HG03135 (cell line): ENCODE measurements at regions not wholly inside any gene's neighbourhood (a gene's known extent, or its start where the extent isn't known, plus 50 kb on each side); places are given as distances from the start of the nearest gene placed in this dataset.
"Not testable (repeated sequence)": the region's sequence is repeated elsewhere in the genome, so short reads cannot be mapped to it uniquely, and the experiment has no call there.

Experiments
- ATAC-seq: cut with Tn5 transposase; IDR thresholded peaks from one replicate; pipeline ENCODE4 v1.9.1; 2021; ENCODE audit warnings: mild to moderate bottlenecking, moderate library complexity; ENCODE audit not compliant: unreplicated experiment

GRCh38 chr7:109695419-109695818, 1125.7 kb downstream of the DNAJB9 start:
- ATAC-seq = no peak

GRCh38 chr7:109696723-109697122, 1127.0 kb downstream of the DNAJB9 start:
- no peak for ATAC-seq

GRCh38 chr7:109699661-109700060, 1130.0 kb downstream of the DNAJB9 start:
- no peak for ATAC-seq

- ATAC-seq = no peak
Measured at GRCh38 chr7:109713366-109713765, 1143.7 kb downstream of the DNAJB9 start.

- not testable (repeated sequence) for ATAC-seq
Measured at GRCh38 chr7:109719359-109719758, 1149.7 kb downstream of the DNAJB9 start.

- no peak for ATAC-seq
Measured at GRCh38 chr7:109734601-109735000, 1164.9 kb downstream of the DNAJB9 start.

GRCh38 chr7:109735881-109736280, 1166.2 kb downstream of the DNAJB9 start:
- ATAC-seq = no peak

- no peak for ATAC-seq
Measured at GRCh38 chr7:109745677-109746410, 1176.2 kb downstream of the DNAJB9 start.

- no peak for ATAC-seq
Measured at GRCh38 chr7:109751241-109751640, 1181.6 kb downstream of the DNAJB9 start.

- no peak for ATAC-seq
Measured at GRCh38 chr7:109752068-109752467, 1182.4 kb downstream of the DNAJB9 start.

GRCh38 chr7:109757713-109758112, 1188.0 kb downstream of the DNAJB9 start:
- ATAC-seq = no peak

GRCh38 chr7:109763611-109764010, 1193.9 kb downstream of the DNAJB9 start:
- no peak for ATAC-seq

- ATAC-seq = no peak
Measured at GRCh38 chr7:109772161-109772560, 1202.5 kb downstream of the DNAJB9 start.

GRCh38 chr7:109782806-109783205, 1213.1 kb downstream of the DNAJB9 start:
- no peak for ATAC-seq

GRCh38 chr7:109806548-109806947, 1236.9 kb downstream of the DNAJB9 start:
- no peak for ATAC-seq

GRCh38 chr7:109821156-109821555, 1251.5 kb downstream of the DNAJB9 start:
- no peak for ATAC-seq

GRCh38 chr7:109834851-109835250, 1256.1 kb upstream of the LRRN3 start:
- no peak for ATAC-seq

GRCh38 chr7:109835577-109835976, 1255.3 kb upstream of the LRRN3 start:
- no peak for ATAC-seq

- ATAC-seq = no peak
Measured at GRCh38 chr7:109836016-109836415, 1254.9 kb upstream of the LRRN3 start.

GRCh38 chr7:109842386-109842785, 1248.5 kb upstream of the LRRN3 start:
- no peak for ATAC-seq

GRCh38 chr7:109844362-109844761, 1246.6 kb upstream of the LRRN3 start:
- ATAC-seq = no peak

GRCh38 chr7:109864230-109864629, 1226.7 kb upstream of the LRRN3 start:
- ATAC-seq = no peak
